PC-3 (cell line): ENCODE measurements at regions not wholly inside any gene's neighbourhood (a gene's known extent, or its start where the extent isn't known, plus 50 kb on each side); places are given as distances from the start of the nearest gene placed in this dataset.

Source experiments
- ATAC-seq: fragments of 200-7000 bp; cut with Tn5 transposase; 2 replicates; pipeline ENCODE4 v1.9.1; 2020; ENCODE audit warnings: mild to moderate bottlenecking, moderate library complexity
- BruUV-seq: library from RNA; stranded (reverse); fragments of 400-500 nt; replicated peaks from 2 replicates; lab custom pipeline; 2021; lab: Mats Ljungman, UMichigan
- CTCF ChIA-PET: fragments of 300-600 bp; sonication (Branson Sonifier 250); formaldehyde crosslinking; loops from one replicate; lab custom pipeline; 2022; ENCODE audit warnings: antibody characterized with exemption; lab: Charles Lee
- POLR2A ChIA-PET: fragments of 300-600 bp; sonication (Branson Sonifier 250); formaldehyde crosslinking; loops from one replicate; lab custom pipeline; 2022; ENCODE audit warnings: antibody characterized with exemption; ENCODE audit not compliant: unreplicated experiment; lab: Charles Lee
- DNase-seq: peaks from one replicate; pipeline ENCODE4 v3.0.0-alpha.2; 2015
- H2AFZ ChIP-seq: fragments of 300-600 bp; sonication (generic); 2 replicates; pipeline ENCODE4 v1.6.0; 2016; ENCODE audit warnings: antibody characterized with exemption, low read length
- H3F3A ChIP-seq: fragments of 300-600 bp; sonication (generic); one replicate; pipeline ENCODE4 v1.6.0; 2017; ENCODE audit warnings: antibody characterized with exemption, low read length, control low read depth, mild to moderate bottlenecking; ENCODE audit not compliant: unreplicated experiment
- H3K27ac ChIP-seq: fragments of 300-600 bp; sonication (generic); 2 replicates; pipeline ENCODE4 v1.5.1; 2016; ENCODE audit warnings: mild to moderate bottlenecking, low read length
- H3K27me3 ChIP-seq: fragments of 300-600 bp; sonication (generic); 2 replicates; pipeline ENCODE4 v1.6.1; 2016; ENCODE audit warnings: low read length, mixed read lengths
- H3K36me3 ChIP-seq: fragments of 300-600 bp; sonication (generic); 2 replicates; pipeline ENCODE4 v1.6.1; 2016; ENCODE audit warnings: low read depth, mixed run types, low read length, mixed read lengths
- H3K4me1 ChIP-seq: fragments of 300-600 bp; sonication (generic); 2 replicates; pipeline ENCODE4 v1.5.1; 2016; ENCODE audit warnings: low read length; ENCODE audit not compliant: insufficient read depth
- H3K4me2 ChIP-seq: fragments of 300-600 bp; sonication (generic); 2 replicates; pipeline ENCODE4 v1.6.0; 2016; ENCODE audit warnings: low read length
- H3K4me3 ChIP-seq: fragments of 300-600 bp; sonication (generic); 2 replicates; pipeline ENCODE4 v1.5.1; 2016; ENCODE audit warnings: mild to moderate bottlenecking, low read length, mixed read lengths
- H3K79me2 ChIP-seq: fragments of 300-600 bp; sonication (generic); 2 replicates; pipeline ENCODE4 v1.6.1; 2017; ENCODE audit warnings: low read length, mixed read lengths
- H3K9ac ChIP-seq: fragments of 300-600 bp; sonication (generic); 2 replicates; pipeline ENCODE4 v1.6.0; 2016; ENCODE audit warnings: mild to moderate bottlenecking, low read length
- H3K9me2 ChIP-seq: fragments of 300-600 bp; sonication (generic); replicated peaks from 2 replicates; pipeline ENCODE4 v1.6.1; 2016; ENCODE audit warnings: mixed run types, low read length, mixed read lengths
- H3K9me3 ChIP-seq: fragments of 300-600 bp; sonication (generic); 2 replicates; pipeline ENCODE4 v1.6.1; 2016; ENCODE audit warnings: low read length, mixed read lengths
- H4K20me1 ChIP-seq: fragments of 300-600 bp; sonication (generic); 2 replicates; pipeline ENCODE4 v1.6.1; 2016; ENCODE audit warnings: low read length, mixed read lengths
- CTCF ChIP-seq: fragments of 300-600 bp; sonication (generic); conservative IDR thresholded peaks from 2 replicates; pipeline ENCODE4 v1.5.1; 2017; ENCODE audit warnings: antibody characterized with exemption, low read depth, mild to moderate bottlenecking, low read length
- EZH2 ChIP-seq: fragments of 300-600 bp; sonication (generic); IDR thresholded peaks from one replicate; pipeline ENCODE4 v1.6.1; 2017; ENCODE audit warnings: antibody characterized with exemption, mild to moderate bottlenecking, low read length; ENCODE audit not compliant: unreplicated experiment
- EZH2phosphoT487 ChIP-seq: fragments of 300-600 bp; sonication (generic); IDR thresholded peaks from 2 replicates; pipeline ENCODE4 v1.6.1; 2018; ENCODE audit warnings: mild to moderate bottlenecking, antibody characterized with exemption, low read length, borderline replicate concordance
- intact Hi-C: fragments of 100-400 bp; cut with micrococcal nuclease; formaldehyde crosslinking; loops from 2 replicates; pipeline ENCODE4 v1.9.0; 2023

- no peak for DNase-seq
- ChIA-PET POLR2A (no interaction called here), CTCF (no interaction called here)
Measured at GRCh38 chr3:64932666-64933342, 245.0 kb upstream of the ADAMTS9 start.

GRCh38 chr3:64932016-64932518, 244.3 kb upstream of the ADAMTS9 start:
- no peaks in the 10 kb centered on the region for H3F3A ChIP-seq
- no peaks in the 10 kb centered on the region for H3K36me3 ChIP-seq
- POLR2A ChIA-PET: no interaction called here
- H3K27me3 ChIP-seq: no peaks in the 10 kb centered on the region
- no peaks in the 10 kb centered on the region for H3K79me2 ChIP-seq
- no peak overlapping the region for H2AFZ ChIP-seq
- no peak overlapping the region for H3K27ac ChIP-seq
- CTCF ChIA-PET: no interaction called here
- DNase-seq (no peak), ATAC-seq (no peak)
- H3K4me1 ChIP-seq: no peaks in the 10 kb centered on the region
- H3K9me2 ChIP-seq: no peaks in the 10 kb centered on the region
- intact Hi-C loops: no loop called here
- TF ChIP-seq EZH2phosphoT487 (no peak), EZH2 (no peak), CTCF (no peak)
- no peaks in the 10 kb centered on the region for H4K20me1 ChIP-seq
- H3K4me2 ChIP-seq: no peak overlapping the region
- BruUV-seq: no TSS peak
- no peaks in the 10 kb centered on the region for H3K9me3 ChIP-seq
- H3K9ac ChIP-seq: no peak overlapping the region
- H3K4me3 ChIP-seq: no peak overlapping the region

More at GRCh38 chr3:64932666-64933342, 245.0 kb upstream of the ADAMTS9 start:
- intact Hi-C loops: no loop called here
- ATAC-seq: no peak
- TF ChIP-seq EZH2 (no peak), EZH2phosphoT487 (no peak), CTCF (no peak)
- Histone ChIP-seq H3K9me2 (no peaks in the 10 kb centered on the region), H3K4me2 (no peak overlapping the region), H3K36me3 (no peaks in the 10 kb centered on the region), H4K20me1 (no peaks in the 10 kb centered on the region), H3K27me3 (no peaks in the 10 kb centered on the region), H3K4me3 (no peak overlapping the region), H3K4me1 (no peaks in the 10 kb centered on the region), H3K9ac (no peak overlapping the region), H3K27ac (no peak overlapping the region), H3F3A (no peaks in the 10 kb centered on the region), H3K79me2 (no peaks in the 10 kb centered on the region), H2AFZ (no peak overlapping the region), H3K9me3 (no peaks in the 10 kb centered on the region)
- no TSS peak for BruUV-seq

- ChIA-PET CTCF (no interaction called here), POLR2A (no interaction called here)
- Histone ChIP-seq H3K27ac (no peak overlapping the region), H3K4me3 (no peak overlapping the region), H3K4me2 (no peak overlapping the region), H3K36me3 (no peaks in the 10 kb centered on the region), H2AFZ (no peak overlapping the region), H3K27me3 (no peaks in the 10 kb centered on the region), H3K79me2 (no peaks in the 10 kb centered on the region), H4K20me1 (no peaks in the 10 kb centered on the region), H3K9me3 (no peaks in the 10 kb centered on the region), H3F3A (no peaks in the 10 kb centered on the region), H3K9me2 (no peaks in the 10 kb centered on the region), H3K9ac (no peak overlapping the region), H3K4me1 (no peaks in the 10 kb centered on the region)
- no TSS peak for BruUV-seq
- intact Hi-C loops: no loop called here
- DNase-seq (no peak), ATAC-seq (no peak)
- TF ChIP-seq EZH2: no peak
- TF ChIP-seq EZH2phosphoT487: no peak
- no peak for TF ChIP-seq CTCF
Measured at GRCh38 chr3:64930891-64931290, 243.1 kb upstream of the ADAMTS9 start.
